ENCODE measurements at regions not wholly inside any gene's neighbourhood (a gene's known extent, or its start where the extent isn't known, plus 50 kb on each side); places are given as distances from the start of the nearest gene placed in this dataset.
A peak's percentile ranks its signal among the peaks of the same experiment; 100 is the strongest.

DNA sequence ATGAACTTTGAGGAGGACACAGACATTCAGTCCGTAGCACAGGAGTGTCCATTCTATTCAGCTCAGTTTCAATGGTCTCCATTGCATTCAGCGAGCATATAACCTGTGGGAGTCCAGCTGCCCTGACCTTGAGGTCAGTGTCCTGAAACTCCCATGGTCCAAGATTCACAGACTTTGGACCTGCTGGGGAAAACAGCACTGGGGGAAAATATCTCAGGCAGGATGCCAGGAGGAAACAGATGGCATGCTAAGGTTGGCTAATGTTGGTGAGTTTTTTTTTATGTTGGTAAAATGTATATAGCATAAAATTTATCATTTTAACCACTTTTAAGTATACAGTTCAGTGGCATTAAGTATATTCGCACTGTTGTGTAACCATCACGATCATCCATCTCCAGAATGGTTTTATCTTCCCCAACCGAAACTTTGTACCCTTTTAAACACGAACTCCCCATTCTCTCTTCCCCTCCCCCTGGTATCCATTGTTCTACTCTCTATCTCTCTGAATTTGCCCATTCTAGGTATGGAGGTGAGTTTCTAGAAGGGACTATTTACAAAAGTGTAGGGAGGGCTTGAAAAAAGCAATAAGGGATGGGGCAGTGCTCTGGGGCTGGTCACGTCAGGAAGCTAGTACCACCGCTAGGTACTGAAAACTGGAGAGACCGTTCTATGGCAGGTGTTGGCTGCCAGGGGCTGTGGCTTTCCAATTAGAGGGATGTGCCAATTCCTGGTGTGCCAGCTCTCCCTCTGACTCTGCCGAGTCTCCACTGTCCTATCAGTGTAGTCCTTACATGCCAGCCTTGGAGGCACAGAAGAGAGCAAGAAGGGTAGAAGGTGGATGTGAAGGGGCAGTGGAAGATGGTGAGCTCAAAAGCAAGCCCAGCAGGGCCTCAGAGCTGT lies 85.3 kb downstream of the FOXD2 start:
- peaks cover 15% of the 10 kb centered on the region for H3K4me1 Mint-ChIP-seq (ENCODE audit: unreplicated experiment)
- no peaks in the 10 kb centered on the region for H3K9me3 Mint-ChIP-seq (ENCODE audit: unreplicated experiment)
- no peak for DNase-seq (ENCODE audit: low spot score)
- TF ChIP-seq, protein P1, sequence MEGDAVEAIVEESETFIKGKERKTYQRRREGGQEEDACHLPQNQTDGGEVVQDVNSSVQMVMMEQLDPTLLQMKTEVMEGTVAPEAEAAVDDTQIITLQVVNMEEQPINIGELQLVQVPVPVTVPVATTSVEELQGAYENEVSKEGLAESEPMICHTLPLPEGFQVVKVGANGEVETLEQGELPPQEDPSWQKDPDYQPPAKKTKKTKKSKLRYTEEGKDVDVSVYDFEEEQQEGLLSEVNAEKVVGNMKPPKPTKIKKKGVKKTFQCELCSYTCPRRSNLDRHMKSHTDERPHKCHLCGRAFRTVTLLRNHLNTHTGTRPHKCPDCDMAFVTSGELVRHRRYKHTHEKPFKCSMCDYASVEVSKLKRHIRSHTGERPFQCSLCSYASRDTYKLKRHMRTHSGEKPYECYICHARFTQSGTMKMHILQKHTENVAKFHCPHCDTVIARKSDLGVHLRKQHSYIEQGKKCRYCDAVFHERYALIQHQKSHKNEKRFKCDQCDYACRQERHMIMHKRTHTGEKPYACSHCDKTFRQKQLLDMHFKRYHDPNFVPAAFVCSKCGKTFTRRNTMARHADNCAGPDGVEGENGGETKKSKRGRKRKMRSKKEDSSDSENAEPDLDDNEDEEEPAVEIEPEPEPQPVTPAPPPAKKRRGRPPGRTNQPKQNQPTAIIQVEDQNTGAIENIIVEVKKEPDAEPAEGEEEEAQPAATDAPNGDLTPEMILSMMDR (IDR thresholded peaks at IDR 0.05; ENCODE audit: unreplicated experiment): no peak
- no peaks in the 10 kb centered on the region for H3K36me3 Mint-ChIP-seq (ENCODE audit: low read depth, unreplicated experiment)
- no peak overlapping the region for H3K27ac Mint-ChIP-seq (ENCODE audit: unreplicated experiment)
- no peak overlapping the region for H3K4me3 Mint-ChIP-seq (ENCODE audit: unreplicated experiment)
- peaks cover 7% of the 10 kb centered on the region for H3K27me3 Mint-ChIP-seq (ENCODE audit: unreplicated experiment)

DNA sequence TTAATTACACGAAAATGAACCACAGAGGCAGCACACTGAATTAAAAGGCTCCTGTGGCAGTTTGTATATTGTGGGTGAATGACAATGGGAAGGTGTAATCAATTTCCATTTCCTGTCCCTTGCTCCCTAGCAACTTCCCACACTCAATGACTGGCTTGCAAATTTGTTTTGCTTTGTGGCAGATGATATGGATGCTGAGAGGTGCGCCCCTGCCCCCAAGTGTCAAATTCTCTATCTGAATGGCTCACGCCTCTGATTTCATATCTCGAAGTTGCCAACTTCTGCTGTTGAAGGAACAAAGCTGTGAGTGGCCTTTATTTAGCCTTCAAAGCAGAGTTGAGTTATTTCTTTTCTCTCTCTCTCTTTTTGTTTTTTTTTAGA lies 86.0 kb downstream of the FOXD2 start:
- Mint-ChIP-seq H3K27ac (ENCODE audit: unreplicated experiment) (no peak overlapping the region), H3K9me3 (ENCODE audit: unreplicated experiment) (no peaks in the 10 kb centered on the region), H3K27me3 (ENCODE audit: unreplicated experiment) (peaks cover 7% of the 10 kb centered on the region), H3K4me1 (ENCODE audit: unreplicated experiment) (peaks cover 15% of the 10 kb centered on the region), H3K36me3 (ENCODE audit: low read depth, unreplicated experiment) (no peaks in the 10 kb centered on the region), H3K4me3 (ENCODE audit: unreplicated experiment) (no peak overlapping the region)
- DNase-seq (ENCODE audit: low spot score): no peak
- TF ChIP-seq, protein P1 (IDR thresholded peaks at IDR 0.05; ENCODE audit: unreplicated experiment): no peak

DNA sequence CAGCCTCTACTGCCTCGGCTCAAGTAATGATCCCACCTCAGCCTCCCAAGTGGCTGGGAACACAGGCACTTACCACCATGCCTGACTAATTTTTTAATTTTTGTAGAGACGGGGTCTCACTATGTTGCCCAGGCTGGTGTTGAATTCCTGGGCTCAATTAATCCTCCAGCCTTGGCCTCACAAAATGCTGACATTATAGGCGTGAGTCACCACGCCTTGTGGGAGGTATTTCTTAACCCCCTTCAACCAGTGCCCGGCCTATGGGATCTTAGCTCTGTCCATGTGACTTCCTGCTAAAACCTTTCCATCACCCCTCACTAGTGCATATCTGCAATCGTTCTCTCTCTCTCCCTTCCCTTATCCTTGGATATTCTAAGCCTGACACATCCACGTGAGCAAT lies 86.4 kb downstream of the FOXD2 start:
- Mint-ChIP-seq H3K27ac (ENCODE audit: unreplicated experiment) (no peak overlapping the region), H3K27me3 (ENCODE audit: unreplicated experiment) (peaks cover 4% of the 10 kb centered on the region), H3K4me3 (ENCODE audit: unreplicated experiment) (no peak overlapping the region)

DNA sequence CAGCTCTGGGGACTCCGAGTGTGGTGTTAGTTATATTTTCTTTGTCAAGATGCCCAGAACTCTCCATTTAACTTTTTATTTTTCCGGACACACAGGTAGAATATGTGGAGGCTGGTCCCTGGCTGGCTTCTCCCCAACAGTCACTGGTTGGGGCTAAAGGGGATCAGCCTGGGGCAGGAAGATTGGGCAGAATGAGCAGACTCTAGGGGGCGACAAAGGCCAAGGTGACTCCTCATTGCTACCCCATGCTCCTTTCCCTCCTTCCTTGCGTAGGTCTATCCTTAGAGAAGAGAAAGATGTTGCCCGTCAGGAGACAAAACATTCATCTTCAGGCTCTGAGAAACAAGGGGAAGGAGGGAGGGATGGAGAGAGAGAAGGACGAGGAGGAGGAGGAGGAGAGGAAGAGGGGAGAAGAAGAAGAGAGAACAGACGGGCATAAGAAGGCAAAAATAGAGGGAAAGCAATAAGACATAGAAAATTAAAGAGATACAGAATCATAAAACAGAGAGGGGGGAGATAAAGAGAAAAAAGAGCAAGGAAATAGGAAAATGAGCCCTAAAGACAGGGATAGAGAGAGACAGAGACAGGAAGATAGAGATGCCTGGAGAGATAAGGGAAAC lies 89.9 kb downstream of the FOXD2 start:
- H3K27ac Mint-ChIP-seq (ENCODE audit: unreplicated experiment): no peak overlapping the region
- peaks cover 18% of the 10 kb centered on the region for H3K4me1 Mint-ChIP-seq (ENCODE audit: unreplicated experiment)
- peak; percentile 44 for DNase-seq (ENCODE audit: low spot score)
- no peak overlapping the region for H3K4me3 Mint-ChIP-seq (ENCODE audit: unreplicated experiment)
- TF ChIP-seq, protein P1 (IDR thresholded peaks at IDR 0.05; ENCODE audit: unreplicated experiment): peak; percentile 51
- no peaks in the 10 kb centered on the region for H3K36me3 Mint-ChIP-seq (ENCODE audit: low read depth, unreplicated experiment)
- H3K9me3 Mint-ChIP-seq (ENCODE audit: unreplicated experiment): no peaks in the 10 kb centered on the region
- peaks cover 5% of the 10 kb centered on the region for H3K27me3 Mint-ChIP-seq (ENCODE audit: unreplicated experiment)

More for the DNA sequence above, 86.4 kb downstream of the FOXD2 start:
- Mint-ChIP-seq H3K4me1 (ENCODE audit: unreplicated experiment) (peaks cover 15% of the 10 kb centered on the region), H3K9me3 (ENCODE audit: unreplicated experiment) (no peaks in the 10 kb centered on the region), H3K36me3 (ENCODE audit: low read depth, unreplicated experiment) (no peaks in the 10 kb centered on the region)
- TF ChIP-seq, protein P1 (IDR thresholded peaks at IDR 0.05; ENCODE audit: unreplicated experiment): no peak
- no peak for DNase-seq (ENCODE audit: low spot score)
